Peyer's patch (tissue), 4 donors: ENCODE measurements at regions not wholly inside any gene's neighbourhood (a gene's known extent, or its start where the extent isn't known, plus 50 kb on each side); places are given as distances from the start of the nearest gene placed in this dataset.
"Not testable (repeated sequence)": the region's sequence is repeated elsewhere in the genome, so short reads cannot be mapped to it uniquely, and the experiment has no call there.

ENCODE experiments used
- DNase-seq, 3 donors: peaks; one replicate each; pipeline ENCODE4 v3.0.0-alpha.2; 2017 to 2019
- H3K27ac ChIP-seq, 4 donors: fragments of 200-600 bp; sonication (generic); one replicate each; pipeline ENCODE4 v1.5.1; 2016 to 2019
- H3K27me3 ChIP-seq, 2 donors: fragments of 200-600 bp; sonication (generic); one replicate each; pipeline ENCODE4 v1.5.1; 2019
- H3K36me3 ChIP-seq, 3 donors: fragments of 200-600 bp; sonication (generic); one replicate each; pipeline ENCODE4 v1.5.1; 2016 to 2019
- H3K4me1 ChIP-seq, 4 donors: fragments of 200-600 bp; sonication (generic); one replicate each; pipeline ENCODE4 v1.5.1; 2016 to 2019
- H3K4me3 ChIP-seq, 4 donors: fragments of 200-600 bp; sonication (generic); 1 replicate in 3 of 4; 2 replicates in 1 of 4; pipeline ENCODE4 v1.5.1; 2016 to 2019; ENCODE audit warnings: mild to moderate bottlenecking in 1 of 4
- H3K9me3 ChIP-seq, 4 donors: fragments of 200-600 bp; sonication (generic); one replicate each; pipeline ENCODE4 v1.5.1; 2016 to 2019; ENCODE audit warnings: mild to moderate bottlenecking in 1 of 4
- CTCF ChIP-seq, 6 experiments: fragments of 450-650 bp in 4 of 6; fragments of 200-600 bp in 2 of 6; sonication (generic) in 1 of 6; IDR thresholded peaks; one replicate each; pipeline ENCODE4 v1.5.1; 2017 to 2019; ENCODE audit warnings: antibody characterized with exemption in 6 of 6, mild to moderate bottlenecking in 3 of 6, moderate library complexity in 1 of 6
- POLR2A ChIP-seq, 2 donors: fragments of 450-650 bp; IDR thresholded peaks; one replicate each; pipeline ENCODE4 v1.5.1; 2017; ENCODE audit warnings: antibody characterized with exemption in 2 of 2, mild to moderate bottlenecking in 2 of 2, moderate library complexity in 2 of 2

- Histone ChIP-seq H3K4me3 (no peak overlapping the region), H3K4me1 (no peaks in the 10 kb centered on the region), H3K36me3 (no peaks in the 10 kb centered on the region), H3K27ac (no peak overlapping the region), H3K27me3 (no peaks in the 10 kb centered on the region), H3K9me3 (no peaks in the 10 kb centered on the region)
- no peak for DNase-seq
- TF ChIP-seq CTCF (IDR thresholded peaks at IDR 0.05) (no peak), POLR2A (IDR thresholded peaks at IDR 0.05) (no peak)
Observed at GRCh38 chr2:19098467-19099160, 259.8 kb downstream of the OSR1 start.

- H3K27me3 ChIP-seq, H3K27ac ChIP-seq, H3K36me3 ChIP-seq, H3K4me3 ChIP-seq, DNase-seq, H3K4me1 ChIP-seq, H3K9me3 ChIP-seq: not testable (repeated sequence)
Observed at GRCh38 chr2:19089476-19089875, 268.9 kb downstream of the OSR1 start.

GRCh38 chr2:19086231-19086651, 272.2 kb downstream of the OSR1 start:
- Histone ChIP-seq H3K9me3 (no peaks in the 10 kb centered on the region), H3K4me1 (no peaks in the 10 kb centered on the region), H3K4me3 (no peak overlapping the region), H3K27ac (no peak overlapping the region), H3K27me3 (no peaks in the 10 kb centered on the region), H3K36me3 (no peaks in the 10 kb centered on the region)
- DNase-seq: no peak
- no peak for TF ChIP-seq CTCF (IDR thresholded peaks at IDR 0.05)
- TF ChIP-seq POLR2A (IDR thresholded peaks at IDR 0.05): no peak

GRCh38 chr2:19078709-19079108, 279.7 kb downstream of the OSR1 start:
- no peak for DNase-seq

GRCh38 chr2:19073522-19073921, 284.9 kb downstream of the OSR1 start:
- no peak for DNase-seq
- Histone ChIP-seq H3K4me3 (no peak overlapping the region), H3K4me1 (no peaks in the 10 kb centered on the region), H3K27me3 (no peaks in the 10 kb centered on the region), H3K9me3 (no peaks in the 10 kb centered on the region), H3K36me3 (no peaks in the 10 kb centered on the region), H3K27ac (no peak overlapping the region)
- TF ChIP-seq CTCF (IDR thresholded peaks at IDR 0.05) (no peak), POLR2A (IDR thresholded peaks at IDR 0.05) (no peak)

More at GRCh38 chr2:19078709-19079108, 279.7 kb downstream of the OSR1 start:
- no peaks in the 10 kb centered on the region for H3K9me3 ChIP-seq
- no peak overlapping the region for H3K27ac ChIP-seq
- TF ChIP-seq POLR2A (IDR thresholded peaks at IDR 0.05): no peak
- TF ChIP-seq CTCF (IDR thresholded peaks at IDR 0.05): no peak
- H3K4me1 ChIP-seq: no peaks in the 10 kb centered on the region
- H3K27me3 ChIP-seq: no peaks in the 10 kb centered on the region
- H3K4me3 ChIP-seq: no peak overlapping the region
- no peaks in the 10 kb centered on the region for H3K36me3 ChIP-seq

GRCh38 chr2:19072161-19072560, 286.3 kb downstream of the OSR1 start:
- Histone ChIP-seq H3K4me1 (no peaks in the 10 kb centered on the region), H3K27me3 (no peaks in the 10 kb centered on the region), H3K4me3 (no peak overlapping the region), H3K36me3 (no peaks in the 10 kb centered on the region), H3K9me3 (no peaks in the 10 kb centered on the region), H3K27ac (no peak overlapping the region)
- no peak for DNase-seq
- TF ChIP-seq POLR2A (IDR thresholded peaks at IDR 0.05): no peak
- no peak for TF ChIP-seq CTCF (IDR thresholded peaks at IDR 0.05)
